GOT3 (cell line): ENCODE measurements at regions not wholly inside any gene's neighbourhood (a gene's known extent, or its start where the extent isn't known, plus 50 kb on each side); places are given as distances from the start of the nearest gene placed in this dataset.

Experiments used
- DNase-seq: peaks from one replicate; lab custom pipeline; 2025; ENCODE audit warnings: mixed read lengths; lab: John Stamatoyannopoulos, UW

DNA sequence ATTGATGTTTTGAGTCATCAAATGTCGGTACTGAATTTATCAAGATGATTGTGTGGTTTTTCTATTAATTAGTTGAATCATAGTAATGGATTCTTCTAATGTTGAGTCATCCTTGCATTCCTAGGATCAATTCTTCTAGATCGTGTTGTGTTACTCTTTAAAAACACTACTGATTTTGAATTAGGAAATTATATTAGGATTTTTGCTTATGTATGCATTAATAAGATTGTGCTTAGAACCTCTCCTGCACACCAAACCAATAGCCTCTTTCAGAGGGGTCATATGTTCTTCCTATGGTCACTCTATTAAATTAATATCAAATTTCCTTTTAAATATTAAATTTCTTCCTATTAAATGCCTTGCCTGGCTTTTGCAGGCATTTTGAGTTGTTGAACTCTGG lies 151.7 kb upstream of the TOPAZ1 start:
- no peak for DNase-seq

DNA sequence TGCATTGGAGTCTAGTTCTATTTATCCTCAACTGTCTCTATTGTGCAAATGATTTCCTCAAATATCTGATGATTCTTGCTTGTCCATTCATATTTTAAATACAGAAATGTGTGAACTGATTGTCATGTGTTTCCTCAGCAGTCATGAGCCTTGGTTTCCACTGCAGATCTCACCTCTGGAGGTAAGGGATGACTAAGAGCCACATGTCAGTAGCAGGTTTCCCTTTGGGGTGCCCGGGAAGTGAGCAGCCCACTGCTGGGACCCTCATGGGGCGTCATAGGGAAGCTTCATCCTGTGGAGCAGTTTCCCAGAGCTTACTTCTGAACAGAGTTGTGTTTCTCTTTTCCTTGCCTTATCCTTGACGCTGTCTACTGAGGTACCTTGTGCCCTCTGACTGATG lies 149.2 kb upstream of the TOPAZ1 start:
- DNase-seq = no peak

DNA sequence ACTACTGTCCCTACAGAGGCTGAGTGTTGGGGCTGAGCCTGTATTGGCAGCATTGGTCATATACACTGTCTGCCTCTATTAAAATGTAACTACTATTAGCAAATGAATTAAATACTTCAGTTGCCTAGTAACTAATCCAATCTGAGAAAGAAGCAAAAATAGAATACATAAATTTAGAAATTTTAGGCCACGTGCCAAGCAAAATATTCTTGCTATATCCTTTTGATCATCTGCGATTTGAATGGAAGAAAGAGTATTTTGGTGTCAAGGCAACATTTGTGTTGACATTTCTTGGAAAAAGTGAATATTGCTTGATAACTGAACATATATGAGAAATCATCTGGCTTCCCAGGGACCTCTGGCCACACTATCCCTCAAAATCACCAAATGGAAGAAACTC lies 148.2 kb upstream of the TOPAZ1 start:
- no peak for DNase-seq

DNA sequence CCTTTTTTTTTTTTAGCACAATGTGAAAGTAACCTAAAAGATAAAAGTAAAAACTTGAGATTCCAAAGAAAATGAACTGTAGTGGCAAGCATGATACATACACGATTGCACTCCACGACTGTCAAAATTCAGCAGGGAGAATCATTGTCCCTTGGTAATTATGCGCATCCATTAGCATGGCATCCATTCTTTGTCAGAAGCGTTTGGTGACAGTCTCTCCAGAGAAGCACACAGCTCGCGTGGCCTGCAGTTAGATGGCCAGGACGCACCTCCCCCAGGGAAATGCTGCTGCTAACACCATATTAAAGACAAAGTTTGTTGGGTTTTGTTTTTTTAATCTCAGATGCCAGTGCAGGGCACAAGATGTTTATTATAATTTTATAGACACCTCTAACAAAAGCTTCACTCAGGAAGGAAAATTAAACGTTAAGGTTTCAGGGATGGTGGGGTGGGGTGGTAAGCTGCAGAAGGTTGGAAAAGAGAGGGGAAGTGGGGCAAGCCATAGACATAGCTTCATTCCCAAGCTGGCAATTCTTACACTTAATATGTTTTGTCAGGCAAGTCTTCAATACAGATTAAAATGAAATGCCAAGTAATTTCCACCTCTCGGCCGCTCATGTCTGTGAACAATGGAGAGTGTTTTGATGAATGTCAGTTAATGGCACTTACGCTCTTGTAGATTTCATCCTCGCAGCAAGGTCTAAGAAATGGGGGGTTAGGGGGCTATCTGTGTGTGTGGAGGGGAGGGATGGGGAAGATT lies 142.8 kb upstream of the TOPAZ1 start:
- no peak for DNase-seq

DNA sequence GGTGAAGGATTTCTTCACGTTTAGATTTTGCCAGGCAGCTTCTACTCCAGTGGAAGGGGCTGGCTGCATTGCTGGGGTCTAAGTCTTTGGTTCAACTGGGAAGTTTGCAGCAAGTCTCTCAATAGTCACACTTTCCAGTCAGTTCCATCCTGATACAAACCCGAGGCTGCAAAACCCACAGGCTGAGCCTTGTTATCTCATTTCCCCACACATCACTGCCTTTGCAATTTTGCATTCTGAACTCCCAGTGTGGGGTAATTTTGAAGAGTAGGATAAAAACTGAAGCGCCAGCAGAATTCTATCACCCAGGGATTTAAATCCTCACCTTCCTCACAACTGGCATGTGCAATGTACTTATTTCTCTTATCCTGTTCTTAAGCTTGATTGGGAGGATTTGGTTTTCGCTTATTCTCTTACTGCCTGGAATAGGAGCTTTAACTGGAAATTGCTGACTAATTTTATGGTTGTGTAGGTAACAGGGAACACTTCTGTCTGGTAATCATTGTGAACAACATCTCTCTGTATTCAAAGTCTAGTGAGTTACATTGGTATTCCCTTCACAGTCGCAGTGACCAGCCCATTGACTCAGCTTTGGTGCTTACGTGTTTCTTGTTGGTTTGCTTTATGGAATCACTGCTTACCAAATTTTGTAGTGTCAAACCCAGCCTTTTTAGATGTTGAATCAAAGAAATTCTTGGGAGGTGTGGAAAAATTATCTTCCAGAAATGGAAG lies 142.0 kb upstream of the TOPAZ1 start:
- DNase-seq = no peak

DNA sequence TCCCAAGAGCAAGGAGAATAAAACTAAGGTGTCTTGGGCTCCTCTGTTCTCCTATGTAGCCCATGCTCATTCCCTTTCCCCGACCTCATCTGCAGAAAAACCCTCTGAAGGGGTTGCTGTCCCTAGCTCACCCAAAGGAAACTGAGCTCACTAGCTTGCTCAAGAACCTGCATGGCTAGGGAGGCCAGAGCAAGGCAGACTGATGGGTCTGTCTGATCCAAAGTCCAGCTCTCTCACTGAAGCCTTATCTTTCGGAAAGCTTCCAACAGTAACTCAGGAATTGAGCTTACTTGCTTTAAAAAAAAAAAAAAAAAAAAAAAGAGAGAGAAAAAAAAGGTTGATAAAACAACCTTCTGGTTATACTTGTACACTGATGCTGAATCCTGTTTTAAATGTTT lies 141.4 kb upstream of the TOPAZ1 start:
- DNase-seq = no peak

DNA sequence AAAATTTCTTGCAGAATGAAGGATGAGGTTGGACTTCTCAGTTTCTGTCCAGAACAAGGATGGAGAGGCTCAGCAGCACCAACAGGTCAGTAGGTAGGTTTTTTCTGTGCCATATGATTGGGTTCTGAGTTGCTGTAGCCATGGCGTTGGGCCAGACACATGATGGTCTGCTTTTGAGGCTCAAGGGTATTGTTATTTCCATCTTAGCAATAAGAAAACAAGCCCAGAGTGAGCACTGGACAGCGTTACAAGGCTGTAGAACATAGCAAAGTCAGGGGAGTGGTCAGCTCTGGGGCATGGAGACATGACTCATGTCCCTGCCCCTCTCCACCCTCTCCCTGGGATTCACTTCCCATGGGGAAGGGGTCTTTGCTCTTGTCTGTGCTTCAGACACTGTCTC lies 137.6 kb upstream of the TOPAZ1 start:
- DNase-seq = no peak

DNA sequence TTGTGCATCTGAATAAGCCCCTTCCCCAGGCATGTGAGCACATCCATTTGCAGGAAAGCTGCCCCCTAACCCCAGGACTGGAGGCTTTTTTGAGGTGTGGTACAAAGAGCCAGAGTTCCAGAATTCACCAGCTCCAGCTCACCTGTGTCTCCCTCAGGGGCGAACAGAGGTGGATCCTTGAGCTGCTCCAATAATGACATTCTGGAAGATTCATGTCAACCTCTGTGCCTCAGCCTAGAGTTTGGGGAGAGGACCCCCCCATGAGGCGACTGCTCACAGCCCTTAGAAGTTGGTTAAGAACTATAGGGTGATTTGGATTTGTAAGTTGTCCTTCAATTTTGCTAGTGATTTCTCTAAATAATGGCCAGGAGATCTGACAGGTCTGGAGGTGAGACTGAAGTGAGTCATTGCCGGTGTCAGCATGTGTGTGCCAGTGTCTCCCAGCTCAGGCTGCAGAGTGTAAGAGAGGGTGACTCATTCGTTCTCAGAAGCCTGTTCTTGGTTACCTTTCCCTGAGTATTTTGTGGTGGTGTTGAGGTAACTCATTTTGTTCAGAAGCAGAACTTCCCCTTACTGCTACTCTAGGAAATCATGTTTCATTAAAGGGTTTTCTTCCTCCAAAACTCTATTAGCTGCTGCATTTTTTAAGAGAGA lies 136.9 kb upstream of the TOPAZ1 start:
- peak; percentile 5 for DNase-seq

DNA sequence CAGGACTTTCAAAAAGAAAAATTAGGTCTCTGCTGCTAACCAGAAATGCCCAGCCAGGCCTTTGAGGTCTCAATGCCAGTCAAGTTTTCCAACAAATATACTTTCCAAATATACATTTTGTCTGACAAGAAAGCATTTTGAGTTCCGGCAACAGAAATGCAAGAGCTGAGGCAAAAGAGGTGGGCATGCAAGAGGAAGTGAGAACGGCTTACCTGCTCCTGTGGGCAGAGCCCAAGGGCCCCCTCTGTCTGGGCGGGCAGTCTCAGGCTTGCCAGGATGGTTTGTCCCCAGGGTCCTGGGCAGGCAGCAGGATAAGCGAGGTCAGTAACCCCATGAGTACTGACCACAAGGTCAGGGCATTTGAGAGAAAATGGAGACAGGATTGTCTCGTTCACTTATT lies 136.1 kb upstream of the TOPAZ1 start:
- DNase-seq = no peak

DNA sequence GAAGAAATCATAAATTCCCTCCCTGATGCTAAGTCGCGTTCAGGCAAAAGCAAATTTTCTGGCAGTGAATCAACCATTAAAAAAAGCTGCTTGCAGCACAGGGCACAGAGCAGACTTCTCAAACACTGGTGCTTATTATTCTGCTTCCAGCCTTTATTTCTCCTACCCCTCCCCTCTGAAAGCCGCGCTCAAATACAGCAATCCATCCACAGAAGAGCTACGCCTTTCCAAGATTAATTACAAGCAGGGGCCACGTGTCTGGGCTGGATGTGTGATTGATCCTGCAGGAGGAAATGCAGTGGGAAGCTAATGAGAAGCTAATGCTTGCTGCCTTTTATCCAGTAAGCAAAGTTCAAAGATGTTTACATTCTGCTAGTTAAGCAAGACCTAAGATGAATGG lies 134.9 kb upstream of the TOPAZ1 start:
- DNase-seq = no peak

DNA sequence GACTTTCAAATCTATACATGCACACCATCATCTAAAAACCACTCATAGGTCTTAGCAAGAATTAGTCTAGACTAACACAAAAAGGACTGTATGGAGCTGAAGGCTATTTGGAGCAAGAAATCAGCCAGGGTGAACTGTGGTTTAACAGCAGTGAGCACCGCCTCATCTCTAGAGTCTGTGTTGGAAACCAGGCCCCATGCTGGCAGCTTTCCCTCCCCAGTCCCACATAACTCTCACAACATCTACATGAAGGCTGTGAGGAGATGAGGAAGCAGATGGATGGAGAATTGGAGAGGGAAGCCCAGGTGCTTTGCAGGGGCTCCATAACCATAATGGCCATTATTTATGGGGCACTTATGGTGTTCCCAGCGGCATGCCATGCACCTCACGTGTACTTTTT lies 133.2 kb upstream of the TOPAZ1 start:
- no peak for DNase-seq

DNA sequence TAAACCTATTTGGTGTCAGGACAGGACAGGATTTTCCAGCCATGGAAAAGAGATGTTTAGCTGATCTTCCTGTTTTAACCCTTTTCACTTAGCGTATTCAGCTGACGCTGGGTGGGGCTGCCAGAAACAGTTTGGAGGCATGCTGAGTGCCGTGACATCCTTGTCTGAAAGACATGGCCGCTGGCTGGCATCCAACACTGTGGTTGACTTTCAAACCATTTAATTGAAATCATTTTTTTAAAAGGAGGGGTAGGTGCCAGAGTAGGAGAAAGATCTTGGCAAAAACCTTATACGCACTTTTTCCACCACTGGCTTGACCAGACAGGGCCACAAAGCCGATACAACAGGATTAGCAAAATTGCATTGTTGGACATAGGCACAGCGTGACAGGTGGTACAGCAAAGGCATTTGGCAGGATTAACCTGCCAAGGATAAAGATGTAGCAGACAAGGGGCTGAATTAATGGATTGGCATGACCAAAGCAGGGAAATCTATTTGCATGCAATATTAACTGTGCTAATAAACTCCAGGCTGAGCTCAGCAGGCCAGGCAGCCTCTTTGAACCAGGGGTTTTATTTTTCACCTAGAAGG lies 131.8 kb upstream of the TOPAZ1 start:
- no peak for DNase-seq

DNA sequence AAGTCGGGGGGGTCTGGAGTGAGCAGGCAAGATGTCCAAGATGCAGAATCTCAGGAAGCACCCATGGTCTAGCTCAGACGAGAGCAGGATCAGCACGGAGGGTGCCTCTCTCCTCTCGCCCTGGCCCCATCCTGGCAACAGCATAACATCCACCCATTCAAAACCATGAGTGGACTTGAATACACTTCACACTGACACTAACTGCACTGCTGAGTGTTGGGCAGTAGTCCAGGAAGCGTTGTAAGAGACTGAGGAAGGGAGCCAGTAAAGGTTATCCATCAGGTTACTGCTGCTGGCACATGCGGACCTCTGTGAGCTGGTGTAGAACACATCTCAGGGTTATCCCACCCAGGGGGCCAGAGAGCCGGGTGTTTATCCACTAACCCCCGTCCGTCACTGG lies 131.0 kb upstream of the TOPAZ1 start:
- no peak for DNase-seq

DNA sequence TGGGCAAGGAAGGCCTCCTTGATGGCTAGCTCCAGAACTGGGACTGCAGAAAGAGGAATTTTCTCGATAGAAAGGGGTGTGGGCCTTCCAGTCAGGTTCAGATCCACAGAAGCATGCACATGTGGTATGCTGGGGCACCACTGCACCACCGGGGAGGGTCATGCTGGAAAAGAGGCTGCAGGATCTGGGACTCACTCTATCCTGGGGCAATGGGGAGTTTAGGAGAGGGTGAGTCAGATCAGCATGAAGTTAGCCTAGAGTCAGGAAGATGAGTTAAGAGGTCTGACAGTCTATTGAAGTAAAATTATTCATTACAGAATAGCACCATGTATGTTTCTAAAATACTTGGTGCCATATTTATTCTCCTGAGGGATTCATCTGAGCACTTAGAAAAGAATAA lies 130.2 kb upstream of the TOPAZ1 start:
- DNase-seq = no peak

DNA sequence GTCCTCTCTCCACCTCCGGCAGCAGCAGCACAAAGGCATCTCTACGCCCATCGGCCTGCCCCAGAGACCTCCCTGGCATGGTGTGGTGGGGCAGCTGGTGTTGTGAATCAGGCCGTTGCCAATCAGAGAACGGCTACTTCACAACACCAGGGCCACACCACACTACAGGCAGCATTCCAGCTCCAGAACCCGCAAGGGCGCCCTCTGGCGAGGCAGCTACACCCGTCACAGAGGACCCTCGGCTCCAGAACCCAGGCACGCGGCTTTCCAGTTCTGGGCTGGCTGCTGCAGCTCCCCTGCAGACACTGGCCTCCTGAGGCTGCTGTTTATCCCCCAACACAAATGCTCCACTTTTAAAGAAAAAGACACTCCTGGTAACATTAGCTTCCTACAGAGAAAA lies 127.5 kb upstream of the TOPAZ1 start:
- no peak for DNase-seq

DNA sequence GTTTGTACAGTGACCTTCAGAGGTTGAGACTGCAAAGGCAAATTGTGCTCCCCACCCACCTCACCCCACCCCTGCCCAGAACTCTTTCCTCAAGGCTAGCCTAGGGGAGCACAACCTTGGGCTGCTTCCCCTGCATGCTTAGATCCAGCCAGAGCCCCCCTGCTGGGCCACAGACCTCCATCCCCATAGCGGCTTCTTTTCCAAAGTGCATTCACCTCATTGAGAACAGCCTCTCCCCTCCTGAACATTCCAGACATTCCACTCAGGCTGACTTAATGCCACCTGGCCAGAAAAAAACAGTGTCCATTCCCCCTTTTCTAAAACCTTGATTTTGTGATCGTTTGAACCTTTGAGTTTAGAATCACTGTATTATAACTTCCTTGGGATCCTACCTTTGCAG lies 124.4 kb upstream of the TOPAZ1 start:
- no peak for DNase-seq

DNA sequence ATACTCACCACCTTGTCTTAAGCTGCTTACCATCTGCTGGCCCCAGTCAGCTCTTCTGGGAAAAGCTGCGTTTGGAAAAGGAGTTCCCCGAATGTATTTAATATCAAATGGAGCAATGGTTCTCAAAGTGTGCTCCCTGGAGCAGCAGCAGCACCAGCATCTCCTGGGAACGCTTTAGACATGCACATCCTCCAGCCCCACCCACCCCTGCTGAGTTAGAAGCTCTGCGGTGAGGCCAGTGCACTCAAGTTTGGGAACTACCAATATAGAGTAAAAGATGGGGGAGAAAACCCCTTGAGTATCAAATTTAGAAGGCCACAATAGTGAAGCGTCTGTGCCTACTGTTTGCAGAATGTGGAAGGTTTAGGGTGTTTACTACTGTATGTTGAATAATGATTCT lies 124.0 kb upstream of the TOPAZ1 start:
- no peak for DNase-seq

DNA sequence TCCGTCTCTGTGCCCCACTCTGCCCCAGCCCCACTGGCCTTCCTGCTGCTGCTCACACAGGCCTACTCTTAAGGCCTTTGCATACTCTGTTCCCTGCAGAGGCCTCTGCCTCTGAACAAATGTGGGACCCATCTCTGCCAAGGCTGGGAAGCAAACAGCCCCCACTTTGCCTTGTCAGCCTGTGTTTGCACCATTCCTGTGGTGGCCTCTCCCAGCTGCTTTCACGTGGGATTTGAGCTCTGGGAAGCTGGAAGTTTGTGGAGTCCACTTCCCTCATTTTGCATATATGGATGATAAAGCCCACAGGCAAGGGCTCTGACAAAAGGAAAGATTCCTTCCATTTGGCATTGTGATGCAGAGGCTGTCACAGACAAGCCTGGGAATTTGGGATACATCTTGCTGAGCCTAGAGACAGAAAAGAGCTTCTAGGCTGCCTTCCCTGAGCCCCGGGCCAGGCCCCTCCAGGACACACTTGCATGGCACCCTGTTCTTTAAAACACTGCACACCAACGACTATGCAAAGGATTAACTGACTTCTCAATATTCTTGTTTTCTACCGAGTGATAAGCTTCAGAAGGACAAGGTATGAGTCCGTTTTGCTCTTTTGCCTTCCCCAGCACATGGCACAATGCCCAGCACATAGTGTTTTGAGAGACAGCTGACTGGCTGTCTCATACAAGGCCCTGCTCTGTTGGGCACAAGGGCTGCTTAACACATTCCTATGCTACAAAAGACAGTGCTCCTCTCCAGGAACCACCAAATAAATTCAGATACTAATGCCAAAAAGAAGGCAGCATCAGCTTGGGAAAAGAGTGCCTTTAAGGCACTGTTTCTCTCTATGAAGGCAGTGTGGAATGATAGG lies 120.7 kb upstream of the TOPAZ1 start:
- no peak for DNase-seq

DNA sequence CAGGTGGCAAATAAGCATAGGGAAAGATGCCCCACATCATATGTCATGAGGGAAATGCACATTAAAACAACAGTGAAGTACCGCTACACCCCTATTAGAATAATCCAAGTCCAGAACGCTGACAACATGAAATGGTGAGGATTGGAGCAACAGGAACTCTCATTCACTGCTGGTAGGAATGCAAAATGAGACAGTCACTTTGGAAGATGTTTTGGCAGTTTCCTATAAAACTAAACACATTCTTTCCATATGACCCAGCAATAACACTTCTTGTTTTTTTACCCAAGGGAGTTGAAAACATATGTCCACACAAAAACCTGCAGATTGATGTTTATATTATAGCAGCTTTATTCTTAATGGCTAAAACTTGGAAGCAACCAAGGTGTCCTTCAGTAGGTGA lies 116.4 kb upstream of the TOPAZ1 start:
- DNase-seq = no peak

DNA sequence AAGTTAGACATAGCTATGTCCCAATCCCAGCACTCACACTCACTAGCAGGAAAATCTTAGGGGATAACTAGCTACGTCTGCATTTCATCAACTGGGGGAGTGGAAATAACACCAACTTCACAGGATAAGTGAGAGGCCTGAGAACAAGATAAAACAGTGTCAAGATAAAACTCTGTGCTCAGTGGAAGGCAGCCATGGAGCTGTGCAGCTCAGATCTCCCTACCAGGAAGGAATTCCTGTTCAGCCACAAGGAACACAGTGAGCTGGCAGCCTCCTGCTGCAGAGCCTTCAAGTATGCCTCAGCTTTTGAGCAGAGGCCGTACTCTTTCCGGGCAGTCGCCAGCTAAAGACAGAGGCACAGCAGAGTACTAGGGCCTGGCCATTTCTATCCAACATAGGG lies 115.8 kb upstream of the TOPAZ1 start:
- DNase-seq = no peak

DNA sequence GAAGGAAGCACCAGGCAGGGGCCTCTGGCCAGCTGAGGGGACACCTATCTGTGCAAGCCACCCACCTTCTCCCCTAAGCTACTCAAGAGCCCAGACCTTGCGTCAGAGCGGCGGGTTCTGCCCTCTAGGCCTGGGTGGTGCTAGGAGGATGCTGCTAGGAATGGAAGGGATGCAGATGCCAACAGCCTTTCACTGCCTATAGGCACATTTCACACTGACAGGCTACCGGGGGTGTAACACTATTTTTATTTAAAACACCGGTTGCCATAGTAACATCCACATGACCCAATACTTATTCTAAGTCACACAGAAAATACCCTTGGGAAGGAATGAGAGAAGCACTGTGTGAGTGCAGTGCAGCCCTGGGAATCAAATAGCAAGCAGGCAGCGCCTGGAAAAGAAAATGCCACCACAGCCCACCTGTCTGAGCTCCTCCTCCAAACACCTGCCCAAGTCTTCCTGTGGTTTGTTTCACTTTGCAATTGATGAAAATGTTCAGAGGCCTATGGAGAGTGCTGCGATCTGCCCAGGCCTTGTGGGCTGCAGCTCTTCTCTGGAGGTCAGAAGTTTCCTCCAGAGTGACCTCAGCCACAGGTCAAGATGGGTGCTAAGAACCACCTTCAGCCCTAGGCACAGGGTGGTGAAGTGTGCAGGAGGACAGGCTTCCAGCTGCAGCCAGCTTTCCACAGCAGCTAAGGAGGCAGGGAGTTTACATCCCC lies 113.5 kb upstream of the TOPAZ1 start:
- DNase-seq = no peak
